OCI-LY3 (cell line): ENCODE measurements at regions not wholly inside any gene's neighbourhood (a gene's known extent, or its start where the extent isn't known, plus 50 kb on each side); places are given as distances from the start of the nearest gene placed in this dataset.

Experiments
- H2AFZ ChIP-seq: fragments of 200-600, 300-600 bp; shearing (Covaris generic); 2 replicates; pipeline ENCODE4 v1.6.0; 2014; ENCODE audit warnings: antibody characterized with exemption, low read depth, low read length
- H3K27ac ChIP-seq: fragments of 200-600, 300-600 bp; sonication (generic); 2 replicates; pipeline ENCODE4 v1.5.1; 2014; ENCODE audit warnings: mild to moderate bottlenecking, low read length, moderate library complexity, mixed read lengths
- H3K27me3 ChIP-seq: fragments of 200-600, 300-600 bp; sonication (generic); 2 replicates; pipeline ENCODE4 v1.6.1; 2014; ENCODE audit warnings: low read depth, low read length, mixed read lengths
- H3K36me3 ChIP-seq: fragments of 200-600, 300-600 bp; sonication (generic); replicated peaks from 2 replicates; pipeline ENCODE3; 2014; ENCODE audit warnings: low read depth, low read length, mixed read lengths
- H3K4me1 ChIP-seq: fragments of 300-600, 200-600 bp; sonication (generic); 2 replicates; pipeline ENCODE4 v1.6.1; 2014; ENCODE audit warnings: low read length, mixed read lengths
- H3K4me2 ChIP-seq: fragments of 200-600, 300-600 bp; sonication (generic); 2 replicates; pipeline ENCODE4 v1.6.1; 2014; ENCODE audit warnings: low read length, mixed read lengths
- H3K4me3 ChIP-seq: fragments of 300-600, 200-600 bp; sonication (generic); 2 replicates; pipeline ENCODE4 v1.5.1; 2014; ENCODE audit warnings: antibody characterized with exemption, mild to moderate bottlenecking, low read length, moderate library complexity
- H3K79me2 ChIP-seq: fragments of 300-600, 200-600 bp; shearing (Covaris generic); 2 replicates; pipeline ENCODE4 v1.6.1; 2014; ENCODE audit warnings: mild to moderate bottlenecking, low read length, mixed read lengths
- H3K9ac ChIP-seq: fragments of 300-600, 200-600 bp; shearing (Covaris generic); 2 replicates; pipeline ENCODE4 v1.6.0; 2014; ENCODE audit warnings: mild to moderate bottlenecking, low read length, moderate library complexity
- H3K9me3 ChIP-seq: fragments of 200-600, 300-600 bp; shearing (Covaris generic); 2 replicates; pipeline ENCODE4 v1.6.1; 2014; ENCODE audit warnings: low read length, mixed read lengths; ENCODE audit not compliant: insufficient read depth
- H4K20me1 ChIP-seq: fragments of 200-600, 300-600 bp; sonication (generic); 2 replicates; pipeline ENCODE4 v1.6.1; 2016; ENCODE audit warnings: low read length, mixed read lengths; ENCODE audit not compliant: insufficient read depth
- CTCF ChIP-seq: fragments of 200-600, 300-600 bp; sonication (generic); IDR thresholded peaks from 2 replicates; pipeline ENCODE4 v1.5.1; 2014; ENCODE audit warnings: antibody characterized with exemption, low read length, low read depth
- EZH2phosphoT487 ChIP-seq: fragments of 200-600 bp; shearing (Covaris generic); IDR thresholded peaks from 2 replicates; pipeline ENCODE4 v1.6.1; 2018; ENCODE audit warnings: antibody characterized with exemption, mixed run types, low read depth

DNA sequence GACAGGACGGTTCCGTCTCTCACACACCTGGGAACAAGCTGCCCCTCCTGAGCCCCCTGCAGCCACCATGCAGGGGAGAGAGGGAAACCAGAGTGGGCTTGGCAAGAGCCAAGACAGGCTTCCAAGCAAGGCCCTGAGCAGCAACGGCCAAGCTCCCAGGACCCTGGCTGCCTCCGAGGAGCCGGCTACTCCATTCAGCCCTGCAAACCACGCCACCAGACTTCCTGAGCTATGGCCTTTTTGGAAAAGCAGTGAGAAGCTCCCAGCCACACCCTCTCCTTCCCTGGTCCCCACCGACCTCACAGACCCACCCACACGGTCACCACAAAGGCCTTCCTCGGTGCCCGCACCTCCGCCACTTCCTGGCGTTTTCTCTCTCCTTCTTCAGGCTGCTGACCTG is 479.0 kb downstream of the BRD1 start:
- H3K27ac ChIP-seq = no peak overlapping the region
- no peak overlapping the region for H2AFZ ChIP-seq
- H3K4me2 ChIP-seq = no peak overlapping the region
- H3K9ac ChIP-seq = no peak overlapping the region
- TF ChIP-seq CTCF (no peak), EZH2phosphoT487 (no peak)
- H3K9me3 ChIP-seq = no peaks in the 10 kb centered on the region
- H3K79me2 ChIP-seq = no peaks in the 10 kb centered on the region
- H4K20me1 ChIP-seq = no peaks in the 10 kb centered on the region
- H3K27me3 ChIP-seq = no peaks in the 10 kb centered on the region
- H3K4me1 ChIP-seq = no peaks in the 10 kb centered on the region
- H3K4me3 ChIP-seq = no peak overlapping the region
- H3K36me3 ChIP-seq = no peaks in the 10 kb centered on the region

DNA sequence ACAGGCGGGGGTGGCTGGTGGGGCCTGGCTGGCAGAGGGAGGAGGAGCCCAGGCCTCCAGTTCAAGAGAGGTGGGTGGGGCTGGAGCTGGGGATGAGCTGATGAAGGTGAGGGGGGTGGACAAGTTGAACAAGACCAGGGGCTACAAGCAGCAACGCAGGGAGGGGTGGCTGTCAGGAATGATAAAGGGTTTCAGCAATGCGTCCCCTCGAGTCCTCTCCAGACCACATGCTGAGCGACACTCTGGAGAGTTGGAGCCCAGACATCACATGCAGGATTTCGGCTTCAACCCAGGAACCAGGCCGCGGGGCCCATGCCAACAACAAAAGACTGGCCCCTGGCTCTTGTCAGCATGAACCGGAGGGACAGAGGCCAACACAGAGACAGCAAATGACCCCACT is 480.3 kb downstream of the BRD1 start:
- Histone ChIP-seq H3K79me2 (no peaks in the 10 kb centered on the region), H3K36me3 (no peaks in the 10 kb centered on the region), H4K20me1 (no peaks in the 10 kb centered on the region), H3K9me3 (no peaks in the 10 kb centered on the region), H3K9ac (no peak overlapping the region), H3K4me1 (no peaks in the 10 kb centered on the region), H3K27ac (no peak overlapping the region), H3K4me2 (no peak overlapping the region), H3K27me3 (no peaks in the 10 kb centered on the region), H3K4me3 (no peak overlapping the region), H2AFZ (no peak overlapping the region)
- TF ChIP-seq CTCF (no peak), EZH2phosphoT487 (no peak)

GRCh38 chr22:49345896-49346295 is 481.8 kb downstream of the BRD1 start:
- Histone ChIP-seq H4K20me1 (no peaks in the 10 kb centered on the region), H3K79me2 (no peaks in the 10 kb centered on the region), H3K4me1 (no peaks in the 10 kb centered on the region), H3K4me3 (no peak overlapping the region), H3K9ac (no peak overlapping the region), H3K27me3 (no peaks in the 10 kb centered on the region), H3K27ac (no peak overlapping the region), H2AFZ (no peak overlapping the region), H3K9me3 (no peaks in the 10 kb centered on the region), H3K36me3 (no peaks in the 10 kb centered on the region), H3K4me2 (no peak overlapping the region)
- TF ChIP-seq EZH2phosphoT487 (no peak), CTCF (no peak)

GRCh38 chr22:49344656-49345055 is 483.0 kb downstream of the BRD1 start:
- Histone ChIP-seq H3K27me3 (no peaks in the 10 kb centered on the region), H2AFZ (no peak overlapping the region), H3K79me2 (no peaks in the 10 kb centered on the region), H3K9ac (no peak overlapping the region), H4K20me1 (no peaks in the 10 kb centered on the region), H3K4me3 (no peak overlapping the region), H3K4me2 (no peak overlapping the region), H3K9me3 (no peaks in the 10 kb centered on the region), H3K4me1 (no peaks in the 10 kb centered on the region), H3K27ac (no peak overlapping the region), H3K36me3 (no peaks in the 10 kb centered on the region)
- TF ChIP-seq EZH2phosphoT487 (no peak), CTCF (no peak)
